ENCODE measurements at regions not wholly inside any gene's neighbourhood (a gene's known extent, or its start where the extent isn't known, plus 50 kb on each side); places are given as distances from the start of the nearest gene placed in this dataset.
"Not testable (repeated sequence)": the region's sequence is repeated elsewhere in the genome, so short reads cannot be mapped to it uniquely, and the experiment has no call there.

DNA sequence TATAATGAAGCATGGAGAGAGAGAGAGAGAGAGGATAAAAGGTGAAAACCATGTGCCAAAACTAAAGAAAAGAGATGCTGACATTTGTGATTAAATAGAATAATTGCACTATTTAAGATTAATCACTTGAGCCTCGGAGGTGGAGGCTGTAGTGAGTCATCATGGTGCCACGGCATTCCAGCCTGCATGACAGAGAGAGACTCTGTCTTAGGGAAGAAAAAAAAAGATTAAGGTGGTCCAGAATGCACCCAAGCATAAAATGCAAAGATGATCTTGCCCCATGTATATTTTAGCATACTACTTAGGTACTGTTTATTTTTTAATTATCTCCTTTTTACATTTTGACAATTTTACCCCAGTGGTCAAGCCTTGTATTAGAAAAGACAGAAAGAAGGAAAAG, 742.5 kb downstream of the SPATA31A1 start:
- no CpG with 5 or more reads among the region's 2 CpGs for WGBS (ENCODE audit: insufficient coverage)
- POLR2A ChIA-PET; H3K4me1 ChIP-seq (ENCODE audit: control extremely low read depth in 1 of 4, control insufficient read depth in 4 of 4, insufficient read depth in 4 of 4, low read length in 3 of 4); H3K9me3 ChIP-seq (ENCODE audit: control extremely low read depth in 1 of 5, control insufficient read depth in 4 of 5, insufficient read depth in 2 of 5, low read depth in 1 of 5, low read length in 4 of 5); H3K27ac ChIP-seq (ENCODE audit: insufficient read depth in 1 of 2, low read depth in 1 of 2, low read length in 2 of 2, poor library complexity in 1 of 2, severe bottlenecking in 2 of 2); H3K27me3 ChIP-seq (replicated peaks in 2 of 5; ENCODE audit: control insufficient read depth in 4 of 5, insufficient read depth in 5 of 5, low read length in 4 of 5); H3K36me3 ChIP-seq (ENCODE audit: control insufficient read depth in 4 of 4, insufficient read depth in 4 of 4, low read length in 3 of 4); CTCF ChIA-PET; DNase-seq; H3K4me3 ChIP-seq (ENCODE audit: control insufficient read depth in 1 of 7, extremely low read depth in 1 of 7, insufficient read depth in 4 of 7, low read depth in 2 of 7, low read length in 6 of 7): not testable (repeated sequence)

DNA sequence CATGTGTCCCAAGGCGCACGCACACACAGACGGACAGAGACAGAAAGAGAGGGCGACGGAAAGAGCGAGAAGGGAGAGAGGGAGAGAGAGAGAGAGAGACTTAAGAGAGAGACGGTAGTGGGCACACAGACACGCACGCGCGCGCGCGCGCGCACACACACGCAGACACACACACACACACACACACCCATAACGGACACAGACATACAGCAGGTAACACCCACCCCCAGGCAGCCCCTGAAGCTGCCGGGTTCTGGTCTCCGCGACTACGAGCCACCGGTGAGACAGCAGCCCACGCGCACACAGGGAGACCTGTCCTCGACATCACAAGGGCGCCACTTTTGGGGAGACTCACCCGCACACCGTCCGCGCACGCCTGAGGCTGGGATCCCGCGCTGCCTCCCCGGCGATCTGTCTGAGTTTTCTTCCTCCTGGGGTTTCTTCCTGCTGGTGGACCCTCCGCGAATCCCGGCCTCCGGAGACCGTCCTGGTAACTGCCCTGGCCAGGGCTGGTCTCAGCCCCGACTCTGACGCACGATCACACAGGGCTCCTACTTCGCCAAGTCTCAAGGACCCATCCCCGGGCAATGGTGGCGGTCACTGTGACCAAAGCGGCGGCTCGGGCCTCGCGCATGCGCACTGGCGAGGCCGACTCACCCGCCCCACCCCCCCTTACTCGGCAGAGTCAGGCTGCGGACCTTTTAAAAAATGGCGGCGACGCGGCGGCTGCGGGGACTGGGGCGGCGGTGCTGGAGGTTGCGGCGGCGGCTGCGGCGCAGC, 750.7 kb downstream of the SPATA31A1 start:
- POLR2A ChIA-PET = not testable (repeated sequence)
- WGBS (ENCODE audit: insufficient coverage) = no CpG with 5 or more reads among the region's 71 CpGs

DNA sequence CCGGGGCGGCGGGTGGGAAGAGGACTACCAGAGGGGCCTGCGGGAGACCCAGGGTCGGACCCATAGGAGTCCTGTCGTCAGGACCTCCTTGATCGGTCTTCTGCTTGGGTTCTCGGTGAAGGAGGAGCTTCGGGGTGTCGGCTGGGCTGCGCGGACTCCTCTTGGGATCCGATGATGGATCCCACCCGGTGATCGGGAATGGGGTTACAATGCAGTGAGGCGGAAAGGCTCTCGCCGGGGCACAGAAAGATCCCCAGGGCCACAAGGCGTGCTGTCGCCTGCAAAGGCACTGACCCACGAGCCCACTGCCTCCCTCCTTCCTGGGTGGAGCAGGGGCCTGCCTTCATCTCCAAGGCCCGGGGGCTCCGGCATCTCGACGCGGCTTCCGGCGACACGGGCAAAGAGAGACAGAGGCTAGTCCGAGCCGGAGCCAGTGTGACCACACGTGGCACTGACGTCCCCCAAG, 751.3 kb downstream of the SPATA31A1 start:
- POLR2A ChIA-PET; H3K4me1 ChIP-seq (ENCODE audit: control extremely low read depth in 1 of 4, control insufficient read depth in 4 of 4, insufficient read depth in 4 of 4, low read length in 3 of 4); H3K36me3 ChIP-seq (ENCODE audit: control insufficient read depth in 4 of 4, insufficient read depth in 4 of 4, low read length in 3 of 4); CTCF ChIA-PET; H3K9me3 ChIP-seq (ENCODE audit: control extremely low read depth in 1 of 5, control insufficient read depth in 4 of 5, insufficient read depth in 2 of 5, low read depth in 1 of 5, low read length in 4 of 5); H3K27ac ChIP-seq (ENCODE audit: insufficient read depth in 1 of 2, low read depth in 1 of 2, low read length in 2 of 2, poor library complexity in 1 of 2, severe bottlenecking in 2 of 2); DNase-seq; H3K27me3 ChIP-seq (replicated peaks in 2 of 5; ENCODE audit: control insufficient read depth in 4 of 5, insufficient read depth in 5 of 5, low read length in 4 of 5): not testable (repeated sequence)
- H3K4me3 ChIP-seq (ENCODE audit: control insufficient read depth in 1 of 7, extremely low read depth in 1 of 7, insufficient read depth in 4 of 7, low read depth in 2 of 7, low read length in 6 of 7) = peak overlapping the region in 2 of 7 experiments; percentile 64 to 70
- WGBS (ENCODE audit: insufficient coverage) = no CpG with 5 or more reads among the region's 33 CpGs

More for the DNA sequence above, 750.7 kb downstream of the SPATA31A1 start:
- H3K36me3 ChIP-seq (ENCODE audit: control insufficient read depth in 4 of 4, insufficient read depth in 4 of 4, low read length in 3 of 4); H3K27me3 ChIP-seq (replicated peaks in 2 of 5; ENCODE audit: control insufficient read depth in 4 of 5, insufficient read depth in 5 of 5, low read length in 4 of 5); H3K9me3 ChIP-seq (ENCODE audit: control extremely low read depth in 1 of 5, control insufficient read depth in 4 of 5, insufficient read depth in 2 of 5, low read depth in 1 of 5, low read length in 4 of 5); H3K27ac ChIP-seq (ENCODE audit: insufficient read depth in 1 of 2, low read depth in 1 of 2, low read length in 2 of 2, poor library complexity in 1 of 2, severe bottlenecking in 2 of 2); H3K4me1 ChIP-seq (ENCODE audit: control extremely low read depth in 1 of 4, control insufficient read depth in 4 of 4, insufficient read depth in 4 of 4, low read length in 3 of 4); CTCF ChIA-PET: not testable (repeated sequence)
- peak in 2 of 3 donors; percentile 28 to 70 for DNase-seq
- H3K4me3 ChIP-seq (ENCODE audit: control insufficient read depth in 1 of 7, extremely low read depth in 1 of 7, insufficient read depth in 4 of 7, low read depth in 2 of 7, low read length in 6 of 7) = peak overlapping the region in 4 of 7 experiments; percentile 26 to 74 (median 66)

DNA sequence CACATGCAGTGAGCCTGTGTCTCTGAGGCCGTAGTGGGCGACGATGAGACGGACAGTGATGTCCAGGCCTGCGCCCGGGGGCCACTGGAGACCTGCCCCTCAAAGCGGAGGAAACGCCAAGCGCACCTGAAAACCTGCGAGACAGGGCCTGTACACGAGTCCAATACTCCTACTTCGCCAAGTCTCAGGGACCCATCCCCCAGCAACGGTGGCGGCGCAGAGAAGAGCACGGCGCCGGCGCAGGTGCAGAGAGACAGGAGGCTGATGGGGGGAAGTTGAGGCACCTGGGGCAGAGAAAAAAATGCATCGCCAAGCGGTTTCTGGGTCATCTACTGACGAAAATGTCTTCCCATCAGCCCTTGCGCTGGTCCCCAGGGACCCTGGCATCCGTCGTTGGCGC, 751.8 kb downstream of the SPATA31A1 start:
- WGBS (ENCODE audit: insufficient coverage) = no CpG with 5 or more reads among the region's 26 CpGs
- DNase-seq; H3K27me3 ChIP-seq (replicated peaks in 2 of 5; ENCODE audit: control insufficient read depth in 4 of 5, insufficient read depth in 5 of 5, low read length in 4 of 5); H3K4me3 ChIP-seq (ENCODE audit: control insufficient read depth in 1 of 7, extremely low read depth in 1 of 7, insufficient read depth in 4 of 7, low read depth in 2 of 7, low read length in 6 of 7); H3K4me1 ChIP-seq (ENCODE audit: control extremely low read depth in 1 of 4, control insufficient read depth in 4 of 4, insufficient read depth in 4 of 4, low read length in 3 of 4); H3K9me3 ChIP-seq (ENCODE audit: control extremely low read depth in 1 of 5, control insufficient read depth in 4 of 5, insufficient read depth in 2 of 5, low read depth in 1 of 5, low read length in 4 of 5); H3K36me3 ChIP-seq (ENCODE audit: control insufficient read depth in 4 of 4, insufficient read depth in 4 of 4, low read length in 3 of 4); H3K27ac ChIP-seq (ENCODE audit: insufficient read depth in 1 of 2, low read depth in 1 of 2, low read length in 2 of 2, poor library complexity in 1 of 2, severe bottlenecking in 2 of 2); POLR2A ChIA-PET; CTCF ChIA-PET: not testable (repeated sequence)

DNA sequence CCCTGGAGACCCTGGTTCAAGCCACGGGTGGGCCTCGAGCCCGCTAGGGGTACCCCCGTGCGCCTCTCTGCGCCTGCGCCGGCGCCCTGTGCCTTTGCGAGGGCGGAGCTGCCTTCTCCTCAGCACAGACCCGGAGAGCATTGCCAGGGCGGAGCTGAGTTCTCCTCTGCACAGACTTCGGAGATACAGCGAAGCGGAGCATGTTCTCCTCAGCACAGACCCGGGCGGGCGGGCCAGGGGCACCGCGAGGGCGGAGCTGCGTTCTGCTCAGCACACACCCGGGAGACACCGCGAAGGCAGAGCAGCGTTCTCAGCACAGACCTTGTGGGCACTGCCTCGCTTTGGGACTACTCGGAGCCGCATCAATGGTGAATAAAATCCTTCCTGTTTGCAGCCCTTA, 753.0 kb downstream of the SPATA31A1 start:
- H3K4me1 ChIP-seq (ENCODE audit: control extremely low read depth in 1 of 4, control insufficient read depth in 4 of 4, insufficient read depth in 4 of 4, low read length in 3 of 4); H3K9me3 ChIP-seq (ENCODE audit: control extremely low read depth in 1 of 5, control insufficient read depth in 4 of 5, insufficient read depth in 2 of 5, low read depth in 1 of 5, low read length in 4 of 5); CTCF ChIA-PET; H3K27me3 ChIP-seq (replicated peaks in 2 of 5; ENCODE audit: control insufficient read depth in 4 of 5, insufficient read depth in 5 of 5, low read length in 4 of 5); DNase-seq; H3K4me3 ChIP-seq (ENCODE audit: control insufficient read depth in 1 of 7, extremely low read depth in 1 of 7, insufficient read depth in 4 of 7, low read depth in 2 of 7, low read length in 6 of 7); H3K36me3 ChIP-seq (ENCODE audit: control insufficient read depth in 4 of 4, insufficient read depth in 4 of 4, low read length in 3 of 4); POLR2A ChIA-PET; H3K27ac ChIP-seq (ENCODE audit: insufficient read depth in 1 of 2, low read depth in 1 of 2, low read length in 2 of 2, poor library complexity in 1 of 2, severe bottlenecking in 2 of 2): not testable (repeated sequence)
- no CpG with 5 or more reads among the region's 30 CpGs for WGBS (ENCODE audit: insufficient coverage)

DNA sequence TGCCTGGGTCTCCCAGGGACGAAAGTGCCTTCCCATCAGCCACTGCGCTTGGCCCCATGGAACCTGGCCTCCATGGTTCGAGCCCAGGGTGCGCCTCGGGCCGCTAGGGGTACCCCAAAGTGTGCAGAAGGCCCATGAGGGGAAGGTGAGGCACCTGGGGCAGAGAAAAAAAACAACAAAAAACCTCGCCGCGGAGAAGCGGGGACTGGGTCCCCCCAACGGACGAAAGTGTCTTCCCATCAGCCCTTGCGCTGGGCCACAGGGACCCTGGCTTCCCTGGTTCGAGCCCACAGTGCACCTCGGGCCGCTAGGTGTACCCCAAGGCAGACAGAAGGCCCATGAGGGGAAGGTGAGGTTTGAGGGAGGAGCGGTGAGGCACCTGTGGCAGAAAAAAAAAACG, 755.3 kb downstream of the SPATA31A1 start:
- H3K4me1 ChIP-seq (ENCODE audit: control extremely low read depth in 1 of 4, control insufficient read depth in 4 of 4, insufficient read depth in 4 of 4, low read length in 3 of 4); H3K36me3 ChIP-seq (ENCODE audit: control insufficient read depth in 4 of 4, insufficient read depth in 4 of 4, low read length in 3 of 4); H3K4me3 ChIP-seq (ENCODE audit: control insufficient read depth in 1 of 7, extremely low read depth in 1 of 7, insufficient read depth in 4 of 7, low read depth in 2 of 7, low read length in 6 of 7); H3K27ac ChIP-seq (ENCODE audit: insufficient read depth in 1 of 2, low read depth in 1 of 2, low read length in 2 of 2, poor library complexity in 1 of 2, severe bottlenecking in 2 of 2); H3K27me3 ChIP-seq (replicated peaks in 2 of 5; ENCODE audit: control insufficient read depth in 4 of 5, insufficient read depth in 5 of 5, low read length in 4 of 5); DNase-seq; POLR2A ChIA-PET; CTCF ChIA-PET; H3K9me3 ChIP-seq (ENCODE audit: control extremely low read depth in 1 of 5, control insufficient read depth in 4 of 5, insufficient read depth in 2 of 5, low read depth in 1 of 5, low read length in 4 of 5): not testable (repeated sequence)
- no CpG with 5 or more reads among the region's 18 CpGs for WGBS (ENCODE audit: insufficient coverage)

DNA sequence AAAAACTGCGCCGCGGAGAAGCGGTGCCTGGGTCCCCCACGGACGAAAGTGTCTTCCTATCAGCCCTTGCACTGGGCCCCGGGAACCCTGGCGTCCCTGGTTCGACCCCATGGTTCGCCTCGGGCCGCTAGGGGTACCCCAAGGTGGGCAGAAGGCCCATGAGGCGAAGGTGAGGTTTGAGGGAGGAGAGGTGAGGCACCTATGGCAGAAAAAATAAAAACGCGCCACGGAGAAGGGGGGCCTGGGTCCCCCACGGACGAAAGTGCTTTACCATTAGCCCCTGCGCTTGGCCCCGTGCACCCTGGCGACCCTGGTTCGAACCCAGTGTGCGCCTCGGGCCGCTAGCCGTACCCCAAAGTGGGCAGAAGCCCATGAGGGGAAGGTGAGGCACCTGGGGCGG, 756.1 kb downstream of the SPATA31A1 start:
- H3K27me3 ChIP-seq (replicated peaks in 2 of 5; ENCODE audit: control insufficient read depth in 4 of 5, insufficient read depth in 5 of 5, low read length in 4 of 5); CTCF ChIA-PET; H3K27ac ChIP-seq (ENCODE audit: insufficient read depth in 1 of 2, low read depth in 1 of 2, low read length in 2 of 2, poor library complexity in 1 of 2, severe bottlenecking in 2 of 2); H3K4me1 ChIP-seq (ENCODE audit: control extremely low read depth in 1 of 4, control insufficient read depth in 4 of 4, insufficient read depth in 4 of 4, low read length in 3 of 4); H3K4me3 ChIP-seq (ENCODE audit: control insufficient read depth in 1 of 7, extremely low read depth in 1 of 7, insufficient read depth in 4 of 7, low read depth in 2 of 7, low read length in 6 of 7); H3K36me3 ChIP-seq (ENCODE audit: control insufficient read depth in 4 of 4, insufficient read depth in 4 of 4, low read length in 3 of 4); POLR2A ChIA-PET; DNase-seq; H3K9me3 ChIP-seq (ENCODE audit: control extremely low read depth in 1 of 5, control insufficient read depth in 4 of 5, insufficient read depth in 2 of 5, low read depth in 1 of 5, low read length in 4 of 5): not testable (repeated sequence)
- WGBS (ENCODE audit: insufficient coverage) = no CpG with 5 or more reads among the region's 27 CpGs

Data from common myeloid progenitor, CD34-positive (primary cell).